Activated naive CD4-positive, alpha-beta T cell treated with anti-CD3 and anti-CD28 coated beads, Interleukin-2, amount 50 U/mL, for 24 hours (primary cell): ENCODE measurements at regions not wholly inside any gene's neighbourhood (a gene's known extent, or its start where the extent isn't known, plus 50 kb on each side); places are given as distances from the start of the nearest gene placed in this dataset.
"Not testable (repeated sequence)": the region's sequence is repeated elsewhere in the genome, so short reads cannot be mapped to it uniquely, and the experiment has no call there.

Experiments used
- H3K27ac Mint-ChIP-seq: one replicate; pipeline ENCODE4 v1.8.0; 2021; ENCODE audit warnings: mild to moderate bottlenecking, mixed read lengths
- H3K27me3 Mint-ChIP-seq: one replicate; pipeline ENCODE4 v1.8.0; 2021; ENCODE audit warnings: mixed read lengths
- H3K36me3 Mint-ChIP-seq: one replicate; pipeline ENCODE4 v1.8.0; 2021; ENCODE audit warnings: mixed read lengths
- H3K4me1 Mint-ChIP-seq: one replicate; pipeline ENCODE4 v1.8.0; 2021; ENCODE audit warnings: mixed read lengths
- H3K4me3 Mint-ChIP-seq: one replicate; pipeline ENCODE4 v1.8.0; 2021; ENCODE audit warnings: mild to moderate bottlenecking, mixed read lengths
- H3K9me3 Mint-ChIP-seq: one replicate; pipeline ENCODE4 v1.8.0; 2021; ENCODE audit warnings: mixed read lengths

GRCh38 chr7:62361-63116, 129.8 kb upstream of the FAM20C start:
- Mint-ChIP-seq H3K36me3 (no peaks in the 10 kb centered on the region), H3K27ac (no peak overlapping the region), H3K9me3 (no peaks in the 10 kb centered on the region), H3K4me3 (no peak overlapping the region), H3K4me1 (no peaks in the 10 kb centered on the region), H3K27me3 (no peaks in the 10 kb centered on the region)

- no peaks in the 10 kb centered on the region for H3K27me3 Mint-ChIP-seq
- no peak overlapping the region for H3K4me3 Mint-ChIP-seq
- no peaks in the 10 kb centered on the region for H3K9me3 Mint-ChIP-seq
- H3K36me3 Mint-ChIP-seq, result no peaks in the 10 kb centered on the region
- no peaks in the 10 kb centered on the region for H3K4me1 Mint-ChIP-seq
- no peak overlapping the region for H3K27ac Mint-ChIP-seq
Measured at GRCh38 chr7:63117-63480, 129.3 kb upstream of the FAM20C start.

- no peaks in the 10 kb centered on the region for H3K36me3 Mint-ChIP-seq
- H3K4me1 Mint-ChIP-seq, result no peaks in the 10 kb centered on the region
- no peaks in the 10 kb centered on the region for H3K9me3 Mint-ChIP-seq
- H3K4me3 Mint-ChIP-seq, result no peak overlapping the region
- H3K27me3 Mint-ChIP-seq, result no peaks in the 10 kb centered on the region
- no peak overlapping the region for H3K27ac Mint-ChIP-seq
Measured at GRCh38 chr7:63521-64021, 128.8 kb upstream of the FAM20C start.

- H3K4me3 Mint-ChIP-seq, result no peak overlapping the region
- no peaks in the 10 kb centered on the region for H3K36me3 Mint-ChIP-seq
- H3K27me3 Mint-ChIP-seq, result no peaks in the 10 kb centered on the region
- no peaks in the 10 kb centered on the region for H3K9me3 Mint-ChIP-seq
- H3K27ac Mint-ChIP-seq, result no peak overlapping the region
- H3K4me1 Mint-ChIP-seq, result no peaks in the 10 kb centered on the region
Measured at GRCh38 chr7:64098-64915, 128.1 kb upstream of the FAM20C start.

DNA sequence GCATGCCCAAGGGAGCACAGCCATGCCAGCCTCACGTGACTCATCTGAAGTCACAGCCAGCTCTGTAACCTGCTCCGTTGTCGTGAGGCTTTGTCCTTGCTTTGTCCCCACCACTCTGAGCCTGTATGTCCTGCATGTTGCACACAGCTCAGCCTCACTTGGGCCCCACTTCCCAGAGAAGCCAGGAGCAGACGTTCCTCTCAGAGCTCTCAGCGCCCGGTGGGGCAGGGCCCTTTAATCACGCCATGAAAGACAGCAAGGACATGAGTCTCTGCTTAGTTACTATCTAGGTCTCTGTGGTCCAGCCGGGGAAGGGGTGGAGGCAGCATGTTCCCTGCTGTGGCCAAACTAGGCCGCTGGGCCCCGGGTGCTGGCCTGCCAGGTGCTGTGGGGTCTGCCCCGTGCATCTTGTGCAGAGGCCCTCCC, 127.4 kb upstream of the FAM20C start:
- H3K4me3 Mint-ChIP-seq, result no peak overlapping the region
- H3K9me3 Mint-ChIP-seq, result no peaks in the 10 kb centered on the region
- H3K4me1 Mint-ChIP-seq, result no peaks in the 10 kb centered on the region
- no peak overlapping the region for H3K27ac Mint-ChIP-seq
- no peaks in the 10 kb centered on the region for H3K36me3 Mint-ChIP-seq
- no peaks in the 10 kb centered on the region for H3K27me3 Mint-ChIP-seq

- no peak overlapping the region for H3K27ac Mint-ChIP-seq
- no peak overlapping the region for H3K4me3 Mint-ChIP-seq
- no peaks in the 10 kb centered on the region for H3K9me3 Mint-ChIP-seq
- H3K4me1 Mint-ChIP-seq, result no peaks in the 10 kb centered on the region
- no peaks in the 10 kb centered on the region for H3K27me3 Mint-ChIP-seq
- no peaks in the 10 kb centered on the region for H3K36me3 Mint-ChIP-seq
Measured at GRCh38 chr7:65554-65953, 126.8 kb upstream of the FAM20C start.

- Mint-ChIP-seq H3K4me1 (no peaks in the 10 kb centered on the region), H3K4me3 (no peak overlapping the region), H3K27ac (no peak overlapping the region), H3K9me3 (no peaks in the 10 kb centered on the region), H3K27me3 (no peaks in the 10 kb centered on the region), H3K36me3 (no peaks in the 10 kb centered on the region)
Measured at GRCh38 chr7:66296-66695, 126.1 kb upstream of the FAM20C start.

- Mint-ChIP-seq H3K36me3 (no peaks in the 10 kb centered on the region), H3K4me1 (no peaks in the 10 kb centered on the region), H3K4me3 (no peak overlapping the region)
Measured at GRCh38 chr7:66741-67140, 125.6 kb upstream of the FAM20C start.

GRCh38 chr7:67661-68395, 124.5 kb upstream of the FAM20C start:
- H3K4me3 Mint-ChIP-seq, result no peak overlapping the region
- no peaks in the 10 kb centered on the region for H3K9me3 Mint-ChIP-seq
- no peaks in the 10 kb centered on the region for H3K36me3 Mint-ChIP-seq
- H3K27ac Mint-ChIP-seq, result no peak overlapping the region
- H3K4me1 Mint-ChIP-seq, result no peaks in the 10 kb centered on the region
- H3K27me3 Mint-ChIP-seq, result no peaks in the 10 kb centered on the region

More at GRCh38 chr7:66741-67140, 125.6 kb upstream of the FAM20C start:
- Mint-ChIP-seq H3K27me3 (no peaks in the 10 kb centered on the region), H3K27ac (no peak overlapping the region), H3K9me3 (no peaks in the 10 kb centered on the region)

- H3K27ac Mint-ChIP-seq, result no peak overlapping the region
- H3K4me3 Mint-ChIP-seq, result no peak overlapping the region
- H3K27me3 Mint-ChIP-seq, result no peaks in the 10 kb centered on the region
- no peaks in the 10 kb centered on the region for H3K36me3 Mint-ChIP-seq
- H3K9me3 Mint-ChIP-seq, result no peaks in the 10 kb centered on the region
- no peaks in the 10 kb centered on the region for H3K4me1 Mint-ChIP-seq
Measured at GRCh38 chr7:68629-69028, 123.7 kb upstream of the FAM20C start.

GRCh38 chr7:69052-69451, 123.3 kb upstream of the FAM20C start:
- not testable (repeated sequence) for H3K27ac Mint-ChIP-seq, H3K36me3 Mint-ChIP-seq, H3K4me1 Mint-ChIP-seq, H3K4me3 Mint-ChIP-seq, H3K27me3 Mint-ChIP-seq, H3K9me3 Mint-ChIP-seq

DNA sequence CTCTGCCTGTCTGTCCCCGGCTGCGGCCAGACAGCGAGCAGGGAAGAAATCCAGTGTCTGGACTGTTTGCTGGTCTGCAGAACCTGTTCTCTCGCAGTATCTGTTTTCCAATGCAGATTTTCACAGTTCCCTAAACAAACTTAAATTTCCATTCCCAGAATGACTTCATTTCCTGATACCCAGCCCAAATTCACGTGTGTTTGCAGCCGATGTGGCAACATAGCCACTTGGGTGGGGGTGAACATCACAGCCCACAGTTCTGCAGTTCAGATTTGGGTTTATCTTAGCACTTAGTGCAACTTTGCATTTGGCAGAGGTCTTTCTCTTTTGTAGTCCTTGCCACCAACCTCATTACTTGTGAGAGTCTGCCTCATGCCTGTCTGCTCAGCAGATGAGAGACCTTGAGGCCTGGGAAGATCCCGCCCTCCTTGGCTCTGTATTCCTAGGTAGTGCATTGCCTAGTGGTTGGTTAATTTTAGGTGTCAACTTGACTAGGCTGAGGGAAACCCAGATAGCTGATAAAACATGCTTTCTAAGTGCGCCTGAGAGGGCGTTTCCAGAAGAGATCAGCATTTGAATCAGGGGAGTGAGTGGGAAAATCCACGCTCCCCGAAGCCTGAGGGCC, 122.8 kb upstream of the FAM20C start:
- H3K36me3 Mint-ChIP-seq, H3K4me3 Mint-ChIP-seq, H3K4me1 Mint-ChIP-seq, H3K27ac Mint-ChIP-seq, H3K27me3 Mint-ChIP-seq, H3K9me3 Mint-ChIP-seq: not testable (repeated sequence)

GRCh38 chr7:70207-70606, 122.2 kb upstream of the FAM20C start:
- H3K4me1 Mint-ChIP-seq, H3K27ac Mint-ChIP-seq, H3K27me3 Mint-ChIP-seq, H3K4me3 Mint-ChIP-seq, H3K9me3 Mint-ChIP-seq, H3K36me3 Mint-ChIP-seq: not testable (repeated sequence)

- H3K4me3 Mint-ChIP-seq, H3K4me1 Mint-ChIP-seq, H3K27ac Mint-ChIP-seq, H3K9me3 Mint-ChIP-seq, H3K36me3 Mint-ChIP-seq, H3K27me3 Mint-ChIP-seq: not testable (repeated sequence)
Measured at GRCh38 chr7:70989-71388, 121.4 kb upstream of the FAM20C start.

DNA sequence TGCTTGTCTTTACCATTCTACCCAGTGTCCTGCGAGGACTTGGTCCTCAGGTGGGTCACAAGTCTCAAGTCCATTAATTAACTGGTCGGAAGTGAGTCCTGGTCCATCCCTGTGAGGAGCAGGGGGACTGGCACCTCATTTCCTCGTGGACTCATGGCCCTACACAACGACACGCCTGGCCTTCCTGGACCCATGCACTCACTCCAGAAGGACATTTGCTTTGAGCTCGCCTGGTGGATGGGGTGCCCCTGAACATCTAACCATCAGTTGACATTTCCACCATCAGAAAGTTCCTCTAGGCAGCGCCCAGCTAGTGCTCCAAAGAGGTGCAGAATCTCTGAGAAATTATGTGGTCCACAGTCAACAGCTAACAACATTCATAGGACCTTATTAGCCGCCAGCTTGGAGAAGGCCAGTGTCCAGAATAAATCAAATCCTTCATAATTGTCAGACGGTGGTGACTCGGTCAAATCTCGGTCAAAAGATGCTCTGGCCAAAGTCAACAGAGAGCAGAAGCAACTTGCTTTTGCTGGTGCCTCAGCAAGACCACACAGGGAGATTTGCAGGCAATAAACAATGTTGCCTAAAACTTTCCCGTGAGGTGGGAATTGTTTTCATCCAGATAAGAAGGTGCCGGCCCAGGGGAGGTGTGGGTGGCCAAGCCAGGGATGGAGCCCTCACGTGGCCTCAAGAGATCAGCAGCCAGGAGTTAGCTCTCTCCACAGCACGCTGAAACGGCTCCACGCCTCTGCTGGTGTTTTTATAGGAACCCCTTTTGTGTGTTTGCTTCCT, 119.9 kb upstream of the FAM20C start:
- H3K27me3 Mint-ChIP-seq, H3K4me3 Mint-ChIP-seq, H3K9me3 Mint-ChIP-seq, H3K27ac Mint-ChIP-seq, H3K36me3 Mint-ChIP-seq, H3K4me1 Mint-ChIP-seq: not testable (repeated sequence)
